GM21737 (cell line): ENCODE measurements at regions not wholly inside any gene's neighbourhood (a gene's known extent, or its start where the extent isn't known, plus 50 kb on each side); places are given as distances from the start of the nearest gene placed in this dataset.
"Not testable (repeated sequence)": the region's sequence is repeated elsewhere in the genome, so short reads cannot be mapped to it uniquely, and the experiment has no call there.

ENCODE experiments used
- ATAC-seq: cut with Tn5 transposase; IDR thresholded peaks from one replicate; pipeline ENCODE4 v1.9.1; 2021; ENCODE audit warnings: mild to moderate bottlenecking, moderate library complexity; ENCODE audit not compliant: unreplicated experiment

- no peak for ATAC-seq
These were observed 233.4 kb upstream of the SYT10 start for GRCh38 chr12:33672836-33673577.

GRCh38 chr12:33676866-33677265 is 237.2 kb upstream of the SYT10 start:
- ATAC-seq, result no peak

GRCh38 chr12:33678221-33678964 is 238.8 kb upstream of the SYT10 start:
- ATAC-seq, result no peak

GRCh38 chr12:33690562-33690961 is 250.9 kb upstream of the SYT10 start:
- ATAC-seq, result no peak

- ATAC-seq, result no peak
These were observed 263.6 kb upstream of the SYT10 start for GRCh38 chr12:33703221-33703620.

GRCh38 chr12:33706927-33707326 is 267.3 kb upstream of the SYT10 start:
- no peak for ATAC-seq

- no peak for ATAC-seq
These were observed 269.3 kb upstream of the SYT10 start for GRCh38 chr12:33708935-33709334.

GRCh38 chr12:33710548-33710947 is 270.9 kb upstream of the SYT10 start:
- ATAC-seq, result no peak

- no peak for ATAC-seq
These were observed 279.0 kb upstream of the SYT10 start for GRCh38 chr12:33718631-33719030.

- no peak for ATAC-seq
These were observed 281.9 kb upstream of the SYT10 start for GRCh38 chr12:33721561-33721960.

- ATAC-seq, result no peak
These were observed 285.2 kb upstream of the SYT10 start for GRCh38 chr12:33724867-33725266.

GRCh38 chr12:33734871-33735270 is 287.4 kb upstream of the ALG10 start:
- no peak for ATAC-seq

- ATAC-seq, result no peak
These were observed 269.4 kb upstream of the ALG10 start for GRCh38 chr12:33752854-33753253.

GRCh38 chr12:33757701-33758100 is 264.6 kb upstream of the ALG10 start:
- ATAC-seq, result no peak

- ATAC-seq, result no peak
These were observed 263.0 kb upstream of the ALG10 start for GRCh38 chr12:33759279-33759678.

GRCh38 chr12:33763331-33763730 is 259.0 kb upstream of the ALG10 start:
- no peak for ATAC-seq

GRCh38 chr12:33770652-33771051 is 251.6 kb upstream of the ALG10 start:
- ATAC-seq, result no peak

GRCh38 chr12:33771889-33772288 is 250.4 kb upstream of the ALG10 start:
- ATAC-seq, result no peak

GRCh38 chr12:33773091-33773490 is 249.2 kb upstream of the ALG10 start:
- not testable (repeated sequence) for ATAC-seq

GRCh38 chr12:33786532-33786931 is 235.8 kb upstream of the ALG10 start:
- ATAC-seq, result no peak

GRCh38 chr12:33794954-33795353 is 227.3 kb upstream of the ALG10 start:
- ATAC-seq, result no peak

GRCh38 chr12:33795536-33795935 is 226.8 kb upstream of the ALG10 start:
- ATAC-seq, result no peak
